GM23248 (cell line): ENCODE measurements at regions not wholly inside any gene's neighbourhood (a gene's known extent, or its start where the extent isn't known, plus 50 kb on each side); places are given as distances from the start of the nearest gene placed in this dataset.

Source experiments
- DNase-seq: peaks from one replicate; pipeline ENCODE4 v3.0.0-alpha.2; 2015
- H2AFZ ChIP-seq: fragments of 200-600 bp; sonication (generic); 2 replicates; pipeline ENCODE4 v1.6.1; 2016; ENCODE audit warnings: antibody characterized with exemption
- H3F3A ChIP-seq: fragments of 200-600 bp; sonication (generic); 2 replicates; pipeline ENCODE4 v1.6.1; 2016; ENCODE audit warnings: mild to moderate bottlenecking, antibody characterized with exemption, mixed run types; ENCODE audit not compliant: insufficient read depth
- H3K27ac ChIP-seq: fragments of 200-600 bp; sonication (generic); 2 replicates; pipeline ENCODE4 v1.5.1; 2016; ENCODE audit warnings: mild to moderate bottlenecking
- H3K27me3 ChIP-seq: fragments of 200-600 bp; sonication (generic); replicated peaks from 2 replicates; pipeline ENCODE4 v1.6.1; 2016; ENCODE audit warnings: mild to moderate bottlenecking; ENCODE audit not compliant: insufficient read depth
- H3K36me3 ChIP-seq: fragments of 200-600 bp; sonication (generic); 2 replicates; pipeline ENCODE4 v1.6.1; 2016; ENCODE audit warnings: low read depth, mild to moderate bottlenecking
- H3K4me1 ChIP-seq: fragments of 200-600 bp; sonication (generic); 2 replicates; pipeline ENCODE4 v1.6.1; 2016; ENCODE audit warnings: mild to moderate bottlenecking; ENCODE audit not compliant: insufficient read depth
- H3K4me2 ChIP-seq: fragments of 200-600 bp; sonication (generic); one replicate; pipeline ENCODE4 v1.6.1; 2016; ENCODE audit warnings: mild to moderate bottlenecking; ENCODE audit not compliant: unreplicated experiment
- H3K4me3 ChIP-seq: fragments of 200-600 bp; sonication (generic); 2 replicates; pipeline ENCODE4 v1.5.1; 2016; ENCODE audit warnings: mild to moderate bottlenecking
- H3K79me2 ChIP-seq: fragments of 200-600 bp; sonication (generic); 2 replicates; pipeline ENCODE4 v1.6.1; 2016; ENCODE audit warnings: mild to moderate bottlenecking; ENCODE audit not compliant: insufficient read depth
- H3K9ac ChIP-seq: fragments of 200-600 bp; sonication (generic); 2 replicates; pipeline ENCODE4 v1.6.1; 2016; ENCODE audit warnings: mild to moderate bottlenecking
- H3K9me2 ChIP-seq: fragments of 200-600 bp; sonication (generic); 2 replicates; pipeline ENCODE4 v1.6.1; 2016; ENCODE audit warnings: mixed run types, mild to moderate bottlenecking, moderate library complexity; ENCODE audit not compliant: insufficient read depth
- H3K9me3 ChIP-seq: fragments of 200-600 bp; sonication (generic); one replicate; pipeline ENCODE4 v1.6.1; 2017; ENCODE audit warnings: low read depth
- H4K20me1 ChIP-seq: fragments of 200-600 bp; sonication (generic); 2 replicates; pipeline ENCODE4 v1.6.0; 2016; ENCODE audit not compliant: insufficient read depth
- EZH2 ChIP-seq: fragments of 200-600 bp; sonication (generic); IDR thresholded peaks from 2 replicates; pipeline ENCODE4 v1.6.1; 2018; ENCODE audit warnings: antibody characterized with exemption, mild to moderate bottlenecking; ENCODE audit not compliant: insufficient read depth, poor library complexity, severe bottlenecking
- EZH2phosphoT487 ChIP-seq: fragments of 200-600 bp; sonication (generic); IDR thresholded peaks from 2 replicates; pipeline ENCODE4 v1.6.1; 2018; ENCODE audit warnings: antibody characterized with exemption, moderate library complexity, mild to moderate bottlenecking, low read depth; ENCODE audit not compliant: insufficient read depth
- WGBS, 2 experiments: methylation state at CpG; one replicate each; pipeline ENCODE4 v1.1.6; 2015 to 2017; ENCODE audit warnings: low lambda C conversion rate in 2 of 2, low coverage in 1 of 2; ENCODE audit errors: missing lambda C conversion rate in 2 of 2; 5-methylcytosine and 5-hydroxymethylcytosine counted together
- in situ Hi-C: fragments of 300-500 bp; cut with MboI; formaldehyde crosslinking; loops from 2 replicates; pipeline ENCODE4 v1.15.0; 2020

- H3F3A ChIP-seq, result no peaks in the 10 kb centered on the region
- no peak overlapping the region for H3K4me3 ChIP-seq
- H3K9me3 ChIP-seq, result no peaks in the 10 kb centered on the region
- H3K9me2 ChIP-seq, result no peaks in the 10 kb centered on the region
- in situ Hi-C loops, result no loop called here
- WGBS, 2 experiments, result 48 to 50% methylated on average over 1 of the region's 1 CpG
- no peaks in the 10 kb centered on the region for H3K36me3 ChIP-seq
- no peak overlapping the region for H3K27ac ChIP-seq
- H2AFZ ChIP-seq, result no peak overlapping the region
- no peaks in the 10 kb centered on the region for H4K20me1 ChIP-seq
- H3K4me1 ChIP-seq, result no peaks in the 10 kb centered on the region
- no peak for TF ChIP-seq EZH2phosphoT487
- no peak for TF ChIP-seq EZH2
- no peak for DNase-seq
- 0 out of 2 replicates have a peak, but pooled peaks cover 8% of the 10 kb centered on the region for H3K27me3 ChIP-seq
- no peak overlapping the region for H3K4me2 ChIP-seq
- no peaks in the 10 kb centered on the region for H3K79me2 ChIP-seq
- H3K9ac ChIP-seq, result no peak overlapping the region
Measured at GRCh38 chr1:38305666-38306065, 259.1 kb upstream of the POU3F1 start.

GRCh38 chr1:38303843-38304242 is 257.2 kb upstream of the POU3F1 start:
- Histone ChIP-seq H3K36me3 (no peaks in the 10 kb centered on the region), H3F3A (no peaks in the 10 kb centered on the region), H3K79me2 (no peaks in the 10 kb centered on the region), H2AFZ (no peak overlapping the region), H3K9ac (no peak overlapping the region), H3K4me3 (no peak overlapping the region), H3K4me2 (no peak overlapping the region), H3K27ac (no peak overlapping the region), H3K4me1 (no peaks in the 10 kb centered on the region), H3K9me3 (no peaks in the 10 kb centered on the region), H3K9me2 (no peaks in the 10 kb centered on the region), H4K20me1 (no peaks in the 10 kb centered on the region), H3K27me3 (0 out of 2 replicates have a peak, but pooled peaks cover 8% of the 10 kb centered on the region)
- WGBS, 2 experiments, result 4% methylated on average over 1 of the region's 1 CpG
- TF ChIP-seq EZH2 (no peak), EZH2phosphoT487 (no peak)
- DNase-seq, result no peak
- in situ Hi-C loops, result no loop called here

GRCh38 chr1:38301040-38301439 is 254.4 kb upstream of the POU3F1 start:
- in situ Hi-C loops, result no loop called here
- Histone ChIP-seq H3K4me2 (no peak overlapping the region), H2AFZ (no peak overlapping the region), H3K27me3 (0 out of 2 replicates have a peak, but pooled peaks cover 8% of the 10 kb centered on the region), H3K9ac (no peak overlapping the region), H4K20me1 (no peaks in the 10 kb centered on the region), H3K4me3 (no peak overlapping the region), H3K9me2 (no peaks in the 10 kb centered on the region), H3K27ac (no peak overlapping the region), H3K36me3 (no peaks in the 10 kb centered on the region), H3K9me3 (no peaks in the 10 kb centered on the region), H3F3A (no peaks in the 10 kb centered on the region), H3K4me1 (no peaks in the 10 kb centered on the region), H3K79me2 (no peaks in the 10 kb centered on the region)
- TF ChIP-seq EZH2phosphoT487 (no peak), EZH2 (no peak)
- 31 to 36% methylated on average over 7 of the region's 7 CpGs for WGBS, 2 experiments
- no peak for DNase-seq

GRCh38 chr1:38300616-38301015 is 254.0 kb upstream of the POU3F1 start:
- Histone ChIP-seq H3K36me3 (no peaks in the 10 kb centered on the region), H2AFZ (no peak overlapping the region), H3K9ac (no peak overlapping the region), H3K4me3 (no peak overlapping the region), H3K4me2 (no peak overlapping the region), H3K27ac (no peak overlapping the region), H3K4me1 (no peaks in the 10 kb centered on the region), H3K9me2 (no peaks in the 10 kb centered on the region), H3K27me3 (0 out of 2 replicates have a peak, but pooled peaks cover 8% of the 10 kb centered on the region), H4K20me1 (no peaks in the 10 kb centered on the region), H3K79me2 (no peaks in the 10 kb centered on the region), H3F3A (no peaks in the 10 kb centered on the region), H3K9me3 (no peaks in the 10 kb centered on the region)
- in situ Hi-C loops, result no loop called here
- DNase-seq, result no peak
- TF ChIP-seq EZH2phosphoT487 (no peak), EZH2 (no peak)
- WGBS, 2 experiments, result 15 to 20% methylated on average over 3 of the region's 3 CpGs

- Histone ChIP-seq H3K4me2 (no peak overlapping the region), H3K4me1 (no peaks in the 10 kb centered on the region), H3K4me3 (no peak overlapping the region), H3K27me3 (peaks cover 3% of the 10 kb centered on the region; the same call in 1 of the 2 replicates), H3K36me3 (no peaks in the 10 kb centered on the region), H3K27ac (no peak overlapping the region), H4K20me1 (no peaks in the 10 kb centered on the region), H3K9me3 (no peaks in the 10 kb centered on the region), H2AFZ (no peak overlapping the region), H3K9ac (no peak overlapping the region), H3F3A (no peaks in the 10 kb centered on the region), H3K79me2 (no peaks in the 10 kb centered on the region), H3K9me2 (no peaks in the 10 kb centered on the region)
- DNase-seq, result no peak
- in situ Hi-C loops, result no loop called here
- TF ChIP-seq EZH2phosphoT487, result no peak
- TF ChIP-seq EZH2, result no peak
- 21 to 25% methylated on average over 5 of the region's 5 CpGs for WGBS, 2 experiments
Measured at GRCh38 chr1:38297842-38298241, 251.2 kb upstream of the POU3F1 start.
